Psoas muscle (tissue), 7 donors: ENCODE measurements at regions not wholly inside any gene's neighbourhood (a gene's known extent, or its start where the extent isn't known, plus 50 kb on each side); places are given as distances from the start of the nearest gene placed in this dataset.
"Not testable (repeated sequence)": the region's sequence is repeated elsewhere in the genome, so short reads cannot be mapped to it uniquely, and the experiment has no call there.

Experiments used
- ATAC-seq, 4 donors: fragments of 200-7000 bp; cut with Tn5 transposase; one replicate each; pipeline ENCODE4 v1.9.1; 2020; ENCODE audit warnings: moderate library complexity in 3 of 4, mild to moderate bottlenecking in 2 of 4
- DNase-seq, 2 donors: peaks; one replicate each; pipeline ENCODE4 v3.0.0-alpha.2; 2020
- H3K27ac ChIP-seq: fragments of 200-600 bp; one replicate; pipeline ENCODE4 v1.8.0; 2022
- H3K27me3 ChIP-seq, 3 donors: fragments of 200-600 bp in 1 of 3; one replicate each; pipeline versions ENCODE4 v1.6.1 to v1.8.0; 2013 to 2022; ENCODE audit warnings: low read length in 2 of 3, mild to moderate bottlenecking in 2 of 3, moderate library complexity in 1 of 3; ENCODE audit not compliant: insufficient read depth in 3 of 3
- H3K36me3 ChIP-seq, 2 donors: fragments of 200-600 bp in 1 of 2; one replicate each; pipeline versions ENCODE4 v1.6.1 to v1.8.0; 2013 to 2022; ENCODE audit warnings: low read depth in 1 of 2, mild to moderate bottlenecking in 1 of 2, moderate library complexity in 1 of 2; ENCODE audit not compliant: insufficient read depth in 1 of 2
- H3K4me1 ChIP-seq: fragments of 200-600 bp; one replicate; pipeline ENCODE4 v1.8.0; 2022
- H3K4me3 ChIP-seq: fragments of 200-600 bp; one replicate; pipeline ENCODE4 v1.8.0; 2022; ENCODE audit warnings: mild to moderate bottlenecking
- H3K9me3 ChIP-seq: fragments of 200-600 bp; one replicate; pipeline ENCODE4 v1.8.0; 2022
- CTCF ChIP-seq: fragments of 200-600 bp; IDR thresholded peaks from one replicate; pipeline ENCODE4 v1.8.0; 2022; ENCODE audit warnings: antibody characterized with exemption
- WGBS, 3 donors: extraction: QIAGEN DNeasy Blood & Tissue Kit; methylation state at CpG; one replicate each; pipeline versions ENCODE4 v1.1.6 to v1.1.7; 2013; 5-methylcytosine and 5-hydroxymethylcytosine counted together
- intact Hi-C, 2 donors: fragments of 100-400 bp; cut with DNase I; formaldehyde crosslinking; loops; one replicate each; pipeline versions ENCODE4 v1.11.0 to v1.14.2; 2022
- donor health status: healthy with polysubstance abuse.
- donor health status: DM: no; HTN: no; CAD: no; lungs with moderate emphysema.
- donor health status: Bipolar disorder and iron deficiency.
- donor health status: healthy.
- donor health status: DM: yes; HTN: yes; CAD: no.
- donor health status: DM: no; HTN: no; CAD: no.
- donor health status: DM: yes; HTN: yes; CAD: no.

DNA sequence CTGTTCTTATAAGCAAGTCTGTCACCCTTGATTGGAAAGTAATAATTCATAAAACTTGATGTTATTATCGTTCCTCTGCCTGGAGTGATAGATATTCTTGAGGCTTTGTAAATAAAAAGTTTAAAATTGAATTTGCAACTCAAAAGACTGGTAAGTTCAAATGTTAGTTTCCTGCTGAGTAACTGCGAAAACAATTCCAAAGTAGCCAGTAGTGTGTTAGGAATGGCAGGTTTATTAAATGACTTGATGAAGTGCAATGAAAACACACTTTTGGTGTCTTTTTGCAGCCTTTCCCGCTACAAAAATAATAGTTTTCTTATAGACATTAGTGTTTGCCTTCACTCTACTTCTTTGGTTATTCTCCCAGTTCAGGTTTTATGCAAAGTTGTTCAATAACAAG is 299.3 kb downstream of the DLEU7 start:
- no peak overlapping the region for H3K27ac ChIP-seq
- WGBS, 3 donors: 65 to 76% (median 70%) methylated on average over 3 of the region's 3 CpGs
- DNase-seq (no peak), ATAC-seq (no peak)
- TF ChIP-seq CTCF: no peak
- H3K36me3 ChIP-seq: no peaks in the 10 kb centered on the region
- intact Hi-C loops: no loop called here
- peaks cover 11% of the 10 kb centered on the region for H3K4me1 ChIP-seq
- H3K27me3 ChIP-seq: no peaks in the 10 kb centered on the region
- no peak overlapping the region for H3K4me3 ChIP-seq
- H3K9me3 ChIP-seq: no peaks in the 10 kb centered on the region

DNA sequence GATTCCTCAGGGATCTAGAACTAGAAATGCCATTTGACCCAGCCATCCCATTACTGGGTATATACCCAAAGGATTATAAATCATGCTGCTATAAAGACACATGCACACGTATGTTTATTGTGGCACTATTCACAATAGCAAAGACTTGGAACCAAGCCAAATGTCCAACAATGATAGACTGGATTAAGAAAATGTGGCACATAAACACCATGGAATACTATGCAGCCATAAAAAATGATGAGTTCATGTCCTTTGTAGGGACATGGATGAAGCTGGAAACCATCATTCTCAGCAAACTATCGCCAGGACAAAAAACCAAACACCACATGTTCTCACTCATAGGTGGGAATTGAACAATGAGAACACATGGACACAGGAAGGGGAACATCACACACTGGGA is 296.3 kb downstream of the DLEU7 start:
- H3K4me3 ChIP-seq, ATAC-seq, H3K27ac ChIP-seq, H3K27me3 ChIP-seq, H3K36me3 ChIP-seq, intact Hi-C loops, H3K9me3 ChIP-seq, DNase-seq: not testable (repeated sequence)
- no CpG with 5 or more reads among the region's 2 CpGs for WGBS, 3 donors
- H3K4me1 ChIP-seq: peaks cover 11% of the 10 kb centered on the region

DNA sequence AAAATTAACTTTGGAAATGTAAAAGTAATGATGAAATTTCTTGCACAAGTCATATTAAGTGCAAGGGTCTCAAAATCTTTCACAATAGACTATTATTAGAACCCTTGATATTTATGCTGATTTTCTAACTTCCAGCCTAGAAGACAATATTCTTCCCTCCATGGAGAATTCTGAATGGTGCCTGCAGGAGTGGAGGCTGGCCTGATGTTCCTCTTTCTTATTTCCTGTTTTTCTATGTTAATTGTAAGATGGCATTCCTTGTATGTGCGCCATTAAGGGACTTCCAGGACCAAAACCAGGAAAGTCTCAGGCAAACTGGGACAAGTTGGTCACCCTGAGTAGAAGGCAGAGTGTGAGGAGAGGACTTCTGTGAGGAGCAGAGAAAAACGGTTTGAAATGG is 294.9 kb downstream of the DLEU7 start:
- intact Hi-C loops: no loop called here
- WGBS, 3 donors: 73 to 86% (median 77%) methylated on average over 2 of the region's 2 CpGs

GRCh38 chr13:50549221-50549942 is 294.1 kb downstream of the DLEU7 start:
- ATAC-seq (peak in 2 of 4 donors; percentile 42 to 56), DNase-seq (no peak)
- Histone ChIP-seq H3K4me1 (peaks cover 4% of the 10 kb centered on the region), H3K36me3 (no peaks in the 10 kb centered on the region), H3K4me3 (no peak overlapping the region), H3K9me3 (no peaks in the 10 kb centered on the region), H3K27ac (no peak overlapping the region), H3K27me3 (no peaks in the 10 kb centered on the region)
- intact Hi-C loops: no loop called here
- 36 to 55% (median 40%) methylated on average over 4 of the region's 4 CpGs for WGBS, 3 donors
- TF ChIP-seq CTCF: no peak

More for the DNA sequence above, 294.9 kb downstream of the DLEU7 start:
- ATAC-seq (no peak), DNase-seq (no peak)
- H3K4me1 ChIP-seq: peaks cover 7% of the 10 kb centered on the region
- no peak overlapping the region for H3K27ac ChIP-seq
- no peaks in the 10 kb centered on the region for H3K9me3 ChIP-seq
- TF ChIP-seq CTCF: no peak
- H3K27me3 ChIP-seq: no peaks in the 10 kb centered on the region
- no peak overlapping the region for H3K4me3 ChIP-seq
- H3K36me3 ChIP-seq: no peaks in the 10 kb centered on the region

GRCh38 chr13:50550151-50550550 is 293.3 kb downstream of the DLEU7 start:
- ATAC-seq (no peak), DNase-seq (no peak)
- H3K27ac ChIP-seq: no peak overlapping the region
- no peaks in the 10 kb centered on the region for H3K27me3 ChIP-seq
- H3K36me3 ChIP-seq: no peaks in the 10 kb centered on the region
- WGBS, 3 donors: 95 to 100% (median 99%) methylated on average over 1 of the region's 1 CpG
- TF ChIP-seq CTCF: no peak
- no peaks in the 10 kb centered on the region for H3K9me3 ChIP-seq
- peaks cover 4% of the 10 kb centered on the region for H3K4me1 ChIP-seq
- no peak overlapping the region for H3K4me3 ChIP-seq
- intact Hi-C loops: loop anchor here in 1 of 2 donors (10.0 kb wide), 1 partner anchor 245 kb away; no protein-coding TSS in a partner anchor
